ENCODE measurements at regions not wholly inside any gene's neighbourhood (a gene's known extent, or its start where the extent isn't known, plus 50 kb on each side); places are given as distances from the start of the nearest gene placed in this dataset.

DNA sequence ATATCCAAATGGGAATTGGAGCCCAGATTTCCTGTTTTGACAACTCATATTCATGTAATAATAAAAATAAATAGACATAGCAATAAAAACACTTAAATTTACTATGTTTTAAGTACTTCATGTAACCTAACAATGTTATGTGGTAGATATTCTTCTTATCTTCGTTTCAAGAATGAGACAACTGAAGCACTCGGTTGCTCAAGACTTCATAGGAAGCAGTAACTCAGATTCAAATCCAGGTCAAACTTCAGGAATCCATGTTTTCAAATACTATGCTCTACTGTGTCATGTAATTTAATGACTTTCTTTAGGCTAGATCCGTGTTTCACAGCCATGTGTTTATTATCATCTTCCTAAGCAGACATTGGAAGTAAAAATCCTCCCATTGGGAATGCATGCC is 492.2 kb downstream of the CNTN3 start:
- no peak for FAIRE-seq
- POLR2A ChIA-PET: no interaction called here

DNA sequence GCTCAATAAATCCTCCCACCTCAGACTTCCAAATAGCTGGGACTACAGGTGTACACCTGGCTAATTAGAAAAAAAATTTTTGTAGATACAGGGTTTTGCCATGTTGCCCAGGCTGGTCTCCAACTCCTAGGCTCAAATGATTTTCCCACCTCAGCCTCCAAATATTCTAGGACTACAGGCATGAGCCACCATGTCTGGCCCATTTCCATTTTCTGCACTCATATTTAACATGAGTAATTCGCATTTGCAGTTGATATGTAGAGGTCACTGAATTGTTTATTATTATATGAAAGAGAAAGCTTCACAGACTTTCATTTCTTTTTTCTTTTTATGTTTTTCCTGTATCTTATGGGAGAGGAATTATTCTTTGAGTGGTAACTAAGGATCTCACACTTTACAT is 492.7 kb downstream of the CNTN3 start:
- WGBS (ENCODE audit: missing lambda C conversion rate): 0% methylated on average over 1 of the region's 1 CpG
- DNase-seq (ENCODE audit: low read depth in 1 of 2, low spot score in 1 of 2) (no peak), FAIRE-seq (no peak), ATAC-seq (no peak)
- no peaks in the 10 kb centered on the region for H3K9me3 ChIP-seq
- H3K27ac ChIP-seq: no peak overlapping the region
- POLR2A ChIA-PET: no interaction called here
- no peaks in the 10 kb centered on the region for H3K4me1 ChIP-seq
- no peak overlapping the region for H3K4me2 ChIP-seq
- H3K4me3 ChIP-seq: no peak overlapping the region
- CTCF ChIA-PET: interaction anchor here (1.2 kb wide), 1 partner anchor 8 kb away, joined by 3 read pairs; no protein-coding TSS in a partner anchor
- TF ChIP-seq, protein P1, sequence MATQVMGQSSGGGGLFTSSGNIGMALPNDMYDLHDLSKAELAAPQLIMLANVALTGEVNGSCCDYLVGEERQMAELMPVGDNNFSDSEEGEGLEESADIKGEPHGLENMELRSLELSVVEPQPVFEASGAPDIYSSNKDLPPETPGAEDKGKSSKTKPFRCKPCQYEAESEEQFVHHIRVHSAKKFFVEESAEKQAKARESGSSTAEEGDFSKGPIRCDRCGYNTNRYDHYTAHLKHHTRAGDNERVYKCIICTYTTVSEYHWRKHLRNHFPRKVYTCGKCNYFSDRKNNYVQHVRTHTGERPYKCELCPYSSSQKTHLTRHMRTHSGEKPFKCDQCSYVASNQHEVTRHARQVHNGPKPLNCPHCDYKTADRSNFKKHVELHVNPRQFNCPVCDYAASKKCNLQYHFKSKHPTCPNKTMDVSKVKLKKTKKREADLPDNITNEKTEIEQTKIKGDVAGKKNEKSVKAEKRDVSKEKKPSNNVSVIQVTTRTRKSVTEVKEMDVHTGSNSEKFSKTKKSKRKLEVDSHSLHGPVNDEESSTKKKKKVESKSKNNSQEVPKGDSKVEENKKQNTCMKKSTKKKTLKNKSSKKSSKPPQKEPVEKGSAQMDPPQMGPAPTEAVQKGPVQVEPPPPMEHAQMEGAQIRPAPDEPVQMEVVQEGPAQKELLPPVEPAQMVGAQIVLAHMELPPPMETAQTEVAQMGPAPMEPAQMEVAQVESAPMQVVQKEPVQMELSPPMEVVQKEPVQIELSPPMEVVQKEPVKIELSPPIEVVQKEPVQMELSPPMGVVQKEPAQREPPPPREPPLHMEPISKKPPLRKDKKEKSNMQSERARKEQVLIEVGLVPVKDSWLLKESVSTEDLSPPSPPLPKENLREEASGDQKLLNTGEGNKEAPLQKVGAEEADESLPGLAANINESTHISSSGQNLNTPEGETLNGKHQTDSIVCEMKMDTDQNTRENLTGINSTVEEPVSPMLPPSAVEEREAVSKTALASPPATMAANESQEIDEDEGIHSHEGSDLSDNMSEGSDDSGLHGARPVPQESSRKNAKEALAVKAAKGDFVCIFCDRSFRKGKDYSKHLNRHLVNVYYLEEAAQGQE (IDR thresholded peaks at IDR 0.05): no peak
- no peak for TF ChIP-seq RAD21 (conservative IDR thresholded peaks at IDR 0.05 in 1 of 2, IDR thresholded peaks at IDR 0.05 in 1 of 2)
- TF ChIP-seq, protein P2, sequence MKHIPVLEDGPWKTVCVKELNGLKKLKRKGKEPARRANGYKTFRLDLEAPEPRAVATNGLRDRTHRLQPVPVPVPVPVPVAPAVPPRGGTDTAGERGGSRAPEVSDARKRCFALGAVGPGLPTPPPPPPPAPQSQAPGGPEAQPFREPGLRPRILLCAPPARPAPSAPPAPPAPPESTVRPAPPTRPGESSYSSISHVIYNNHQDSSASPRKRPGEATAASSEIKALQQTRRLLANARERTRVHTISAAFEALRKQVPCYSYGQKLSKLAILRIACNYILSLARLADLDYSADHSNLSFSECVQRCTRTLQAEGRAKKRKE (CRISPR knock-in tag; IDR thresholded peaks at IDR 0.05; ENCODE audit: low read depth): no peak
- TF ChIP-seq, protein P3, sequence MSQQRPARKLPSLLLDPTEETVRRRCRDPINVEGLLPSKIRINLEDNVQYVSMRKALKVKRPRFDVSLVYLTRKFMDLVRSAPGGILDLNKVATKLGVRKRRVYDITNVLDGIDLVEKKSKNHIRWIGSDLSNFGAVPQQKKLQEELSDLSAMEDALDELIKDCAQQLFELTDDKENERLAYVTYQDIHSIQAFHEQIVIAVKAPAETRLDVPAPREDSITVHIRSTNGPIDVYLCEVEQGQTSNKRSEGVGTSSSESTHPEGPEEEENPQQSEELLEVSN (IDR thresholded peaks at IDR 0.05; ENCODE audit: borderline replicate concordance, low read depth): no peak
- TF ChIP-seq FOXS1 (CRISPR knock-in tag; IDR thresholded peaks at IDR 0.05): no peak
- TF ChIP-seq, protein P4, sequence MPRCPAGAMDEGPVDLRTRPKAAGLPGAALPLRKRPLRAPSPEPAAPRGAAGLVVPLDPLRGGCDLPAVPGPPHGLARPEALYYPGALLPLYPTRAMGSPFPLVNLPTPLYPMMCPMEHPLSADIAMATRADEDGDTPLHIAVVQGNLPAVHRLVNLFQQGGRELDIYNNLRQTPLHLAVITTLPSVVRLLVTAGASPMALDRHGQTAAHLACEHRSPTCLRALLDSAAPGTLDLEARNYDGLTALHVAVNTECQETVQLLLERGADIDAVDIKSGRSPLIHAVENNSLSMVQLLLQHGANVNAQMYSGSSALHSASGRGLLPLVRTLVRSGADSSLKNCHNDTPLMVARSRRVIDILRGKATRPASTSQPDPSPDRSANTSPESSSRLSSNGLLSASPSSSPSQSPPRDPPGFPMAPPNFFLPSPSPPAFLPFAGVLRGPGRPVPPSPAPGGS (IDR thresholded peaks at IDR 0.05): no peak

More for the DNA sequence above, 492.2 kb downstream of the CNTN3 start:
- no peak overlapping the region for H3K27ac ChIP-seq
- no peak for TF ChIP-seq ZFP36 (IDR thresholded peaks at IDR 0.05; ENCODE audit: borderline replicate concordance, partially characterized antibody)
- TF ChIP-seq TFCP2L1 (CRISPR knock-in tag; IDR thresholded peaks at IDR 0.05): no peak
- TF ChIP-seq CBX8 (IDR thresholded peaks at IDR 0.05): no peak
- TF ChIP-seq BHLHE40 (IDR thresholded peaks at IDR 0.05; ENCODE audit: low read depth, low read length): no peak
- TF ChIP-seq TP53 (CRISPR knock-in tag; IDR thresholded peaks at IDR 0.05): no peak
- TF ChIP-seq, protein P5, sequence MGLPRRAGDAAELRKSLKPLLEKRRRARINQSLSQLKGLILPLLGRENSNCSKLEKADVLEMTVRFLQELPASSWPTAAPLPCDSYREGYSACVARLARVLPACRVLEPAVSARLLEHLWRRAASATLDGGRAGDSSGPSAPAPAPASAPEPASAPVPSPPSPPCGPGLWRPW (IDR thresholded peaks at IDR 0.05): no peak
- no peak for TF ChIP-seq RNF2 (IDR thresholded peaks at IDR 0.05; ENCODE audit: borderline replicate concordance, low read depth)
- TF ChIP-seq, protein P6, sequence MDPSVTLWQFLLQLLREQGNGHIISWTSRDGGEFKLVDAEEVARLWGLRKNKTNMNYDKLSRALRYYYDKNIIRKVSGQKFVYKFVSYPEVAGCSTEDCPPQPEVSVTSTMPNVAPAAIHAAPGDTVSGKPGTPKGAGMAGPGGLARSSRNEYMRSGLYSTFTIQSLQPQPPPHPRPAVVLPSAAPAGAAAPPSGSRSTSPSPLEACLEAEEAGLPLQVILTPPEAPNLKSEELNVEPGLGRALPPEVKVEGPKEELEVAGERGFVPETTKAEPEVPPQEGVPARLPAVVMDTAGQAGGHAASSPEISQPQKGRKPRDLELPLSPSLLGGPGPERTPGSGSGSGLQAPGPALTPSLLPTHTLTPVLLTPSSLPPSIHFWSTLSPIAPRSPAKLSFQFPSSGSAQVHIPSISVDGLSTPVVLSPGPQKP (IDR thresholded peaks at IDR 0.05; ENCODE audit: low read depth, low read length): no peak
- no peak for TF ChIP-seq KDM5A (IDR thresholded peaks at IDR 0.05)
- TF ChIP-seq CHD4 (IDR thresholded peaks at IDR 0.05; ENCODE audit: borderline replicate concordance): no peak
- no peak for TF ChIP-seq NFE2L2 (conservative IDR thresholded peaks at IDR 0.05; ENCODE audit: low read length)
- TF ChIP-seq, protein P1 (IDR thresholded peaks at IDR 0.05): no peak
- TF ChIP-seq RCOR1 (IDR thresholded peaks at IDR 0.05; ENCODE audit: low read depth, low read length): no peak
- TF ChIP-seq, protein P7, sequence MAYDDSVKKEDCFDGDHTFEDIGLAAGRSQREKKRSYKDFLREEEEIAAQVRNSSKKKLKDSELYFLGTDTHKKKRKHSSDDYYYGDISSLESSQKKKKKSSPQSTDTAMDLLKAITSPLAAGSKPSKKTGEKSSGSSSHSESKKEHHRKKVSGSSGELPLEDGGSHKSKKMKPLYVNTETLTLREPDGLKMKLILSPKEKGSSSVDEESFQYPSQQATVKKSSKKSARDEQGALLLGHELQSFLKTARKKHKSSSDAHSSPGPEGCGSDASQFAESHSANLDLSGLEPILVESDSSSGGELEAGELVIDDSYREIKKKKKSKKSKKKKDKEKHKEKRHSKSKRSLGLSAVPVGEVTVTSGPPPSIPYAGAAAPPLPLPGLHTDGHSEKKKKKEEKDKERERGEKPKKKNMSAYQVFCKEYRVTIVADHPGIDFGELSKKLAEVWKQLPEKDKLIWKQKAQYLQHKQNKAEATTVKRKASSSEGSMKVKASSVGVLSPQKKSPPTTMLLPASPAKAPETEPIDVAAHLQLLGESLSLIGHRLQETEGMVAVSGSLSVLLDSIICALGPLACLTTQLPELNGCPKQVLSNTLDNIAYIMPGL (CRISPR knock-in tag; IDR thresholded peaks at IDR 0.05; ENCODE audit: borderline replicate concordance): no peak
- no peak for TF ChIP-seq PHF8 (IDR thresholded peaks at IDR 0.05; ENCODE audit: borderline replicate concordance, low read depth)
- TF ChIP-seq, protein P3 (IDR thresholded peaks at IDR 0.05; ENCODE audit: borderline replicate concordance, low read depth): no peak
- no peak for TF ChIP-seq EP300 (IDR thresholded peaks at IDR 0.05)
- TF ChIP-seq, protein P8, sequence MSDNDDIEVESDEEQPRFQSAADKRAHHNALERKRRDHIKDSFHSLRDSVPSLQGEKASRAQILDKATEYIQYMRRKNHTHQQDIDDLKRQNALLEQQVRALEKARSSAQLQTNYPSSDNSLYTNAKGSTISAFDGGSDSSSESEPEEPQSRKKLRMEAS (IDR thresholded peaks at IDR 0.05): no peak
- TF ChIP-seq MAFK (IDR thresholded peaks at IDR 0.05; ENCODE audit: partially characterized antibody): no peak
- no peak for TF ChIP-seq NPAS2 (CRISPR knock-in tag; IDR thresholded peaks at IDR 0.05; ENCODE audit: borderline replicate concordance)
- DNase-seq (ENCODE audit: low read depth in 1 of 2, low spot score in 1 of 2) (no peak), ATAC-seq (no peak)
- H3K4me1 ChIP-seq: no peaks in the 10 kb centered on the region
- CTCF ChIA-PET: interaction anchor here (1.2 kb wide), 1 partner anchor 9 kb away, joined by 3 read pairs; no protein-coding TSS in a partner anchor
- H3K9me3 ChIP-seq: no peaks in the 10 kb centered on the region
- WGBS (ENCODE audit: missing lambda C conversion rate): 6% methylated on average over 3 of the region's 3 CpGs
- H3K4me2 ChIP-seq: no peak overlapping the region
- H3K4me3 ChIP-seq: no peak overlapping the region
